H1 (cell line): ENCODE measurements at regions not wholly inside any gene's neighbourhood (a gene's known extent, or its start where the extent isn't known, plus 50 kb on each side); places are given as distances from the start of the nearest gene placed in this dataset.

Experiments
- CTCF ChIP-seq, 3 experiments: IDR thresholded peaks; 1 replicate in 2 of 3; 2 replicates in 1 of 3; pipeline versions ENCODE4 v1.5.1 to v1.6.1; 2011; ENCODE audit warnings: low read length in 3 of 3, mild to moderate bottlenecking in 3 of 3, inconsistent platforms in 2 of 3, low read depth in 1 of 3, moderate library complexity in 1 of 3; ENCODE audit not compliant: insufficient read depth in 1 of 3; ENCODE audit errors: control extremely low read depth in 1 of 3
- JUND ChIP-seq: IDR thresholded peaks from 2 replicates; pipeline ENCODE4 v1.6.1; 2011; ENCODE audit warnings: mild to moderate bottlenecking, improper control_type of control experiment, low read length
- KDM1A ChIP-seq: fragments of 200-600, 300-600 bp; sonication (generic); IDR thresholded peaks from 2 replicates; pipeline ENCODE4 v1.7.1; 2016; ENCODE audit warnings: mild to moderate bottlenecking, low read length, borderline replicate concordance
- POLR2A ChIP-seq, 2 experiments: IDR thresholded peaks; 1 replicate in 1 of 2; 2 replicates in 1 of 2; pipeline ENCODE4 v1.6.1; 2011; ENCODE audit warnings: low read depth in 2 of 2, low read length in 2 of 2, mild to moderate bottlenecking in 2 of 2; ENCODE audit errors: control extremely low read depth in 1 of 2
- RFX5 ChIP-seq: IDR thresholded peaks from 2 replicates; pipeline ENCODE4 v1.6.1; 2011; ENCODE audit warnings: low read depth, low read length, improper control_type of control experiment, borderline replicate concordance
- USF2 ChIP-seq: IDR thresholded peaks from 2 replicates; pipeline ENCODE4 v1.6.1; 2011; ENCODE audit warnings: low read length, improper control_type of control experiment

GRCh38 chr12:13277293-13277692, 80.8 kb downstream of the EMP1 start:
- TF ChIP-seq USF2 (no peak), CTCF (IDR thresholded peaks at IDR 0.05; ENCODE audit: control extremely low read depth in 1 of 3, insufficient read depth in 1 of 3, low read depth in 1 of 3, low read length in 3 of 3) (no peak), KDM1A (no peak), RFX5 (no peak), POLR2A (IDR thresholded peaks at IDR 0.05; ENCODE audit: control extremely low read depth in 1 of 2, low read depth in 2 of 2, low read length in 2 of 2) (no peak), JUND (no peak)
